Stimulated activated memory B cell treated with anti-CD40 and anti-IgM and Interleukin-4, amounts not matched to agents 10 μg/mL and 1 μg/mL and 100 μg/mL, for 72 hours (primary cell): ENCODE measurements at regions not wholly inside any gene's neighbourhood (a gene's known extent, or its start where the extent isn't known, plus 50 kb on each side); places are given as distances from the start of the nearest gene placed in this dataset.
"Not testable (repeated sequence)": the region's sequence is repeated elsewhere in the genome, so short reads cannot be mapped to it uniquely, and the experiment has no call there.

Experiments used
- ATAC-seq: fragments of 150-1000 bp; cut with Tn5 transposase; 2 replicates; pipeline ENCODE4 v1.10.0; 2021
- H3K27ac Mint-ChIP-seq: one replicate; pipeline ENCODE4 v1.8.0; 2022; ENCODE audit warnings: mild to moderate bottlenecking, mixed read lengths
- H3K27me3 Mint-ChIP-seq: one replicate; pipeline ENCODE4 v1.8.0; 2022; ENCODE audit warnings: mixed read lengths
- H3K36me3 Mint-ChIP-seq: one replicate; pipeline ENCODE4 v1.8.0; 2022; ENCODE audit warnings: mixed read lengths
- H3K4me1 Mint-ChIP-seq: one replicate; pipeline ENCODE4 v1.8.0; 2022; ENCODE audit warnings: mixed read lengths
- H3K4me3 Mint-ChIP-seq: one replicate; pipeline ENCODE4 v1.8.0; 2022; ENCODE audit warnings: mild to moderate bottlenecking, moderate library complexity, mixed read lengths
- H3K9me3 Mint-ChIP-seq: one replicate; pipeline ENCODE4 v1.8.0; 2022; ENCODE audit warnings: mixed read lengths

DNA sequence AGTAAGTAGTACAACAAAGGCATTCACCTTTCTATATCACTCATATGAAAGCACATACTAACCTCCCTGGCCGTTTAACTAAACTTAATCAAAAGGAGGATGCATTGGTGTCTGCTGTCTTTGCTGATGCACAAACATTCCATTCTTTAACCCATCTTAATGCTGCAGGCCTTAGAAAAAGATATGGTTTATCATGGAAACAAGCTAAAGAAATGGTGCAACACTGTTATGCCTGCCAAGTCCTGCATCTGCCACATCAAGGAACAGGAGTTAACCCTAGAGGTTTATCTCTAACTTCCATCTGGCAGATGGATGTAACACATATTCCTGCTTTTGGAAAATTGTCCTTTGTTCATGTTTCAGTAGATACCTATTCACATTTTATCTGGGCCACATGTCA, 296.5 kb upstream of the DKK2 start:
- H3K4me1 Mint-ChIP-seq, H3K27me3 Mint-ChIP-seq, H3K36me3 Mint-ChIP-seq, H3K4me3 Mint-ChIP-seq, H3K27ac Mint-ChIP-seq, ATAC-seq, H3K9me3 Mint-ChIP-seq: not testable (repeated sequence)

- ATAC-seq, result no peak
These were observed 294.8 kb upstream of the DKK2 start for GRCh38 chr4:107330916-107331315.

DNA sequence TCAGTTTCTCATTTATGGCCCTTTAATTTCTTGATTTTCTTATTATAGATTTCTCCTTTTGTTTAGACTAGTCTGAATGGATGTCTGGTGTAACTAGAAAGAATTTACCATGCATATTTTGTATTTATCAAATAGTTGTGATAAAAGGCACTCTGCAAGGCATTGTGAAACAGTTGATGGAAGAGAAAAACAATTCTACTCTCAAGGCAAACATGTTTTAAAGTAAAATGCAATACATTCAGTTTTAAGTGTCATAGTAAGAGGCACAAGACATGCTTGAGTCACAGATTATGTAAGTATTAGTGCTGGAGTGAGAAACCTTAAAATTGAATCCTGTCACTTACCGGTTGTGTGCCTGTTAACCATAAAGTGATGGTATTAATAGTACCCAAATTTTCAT, 283.3 kb upstream of the DKK2 start:
- Mint-ChIP-seq H3K9me3 (peaks cover 2% of the 10 kb centered on the region), H3K27ac (no peak overlapping the region), H3K36me3 (no peaks in the 10 kb centered on the region), H3K4me1 (no peaks in the 10 kb centered on the region), H3K27me3 (no peaks in the 10 kb centered on the region), H3K4me3 (no peak overlapping the region)
- ATAC-seq, result no peak

More at GRCh38 chr4:107330916-107331315, 294.8 kb upstream of the DKK2 start:
- no peaks in the 10 kb centered on the region for H3K27me3 Mint-ChIP-seq
- H3K4me1 Mint-ChIP-seq, result no peaks in the 10 kb centered on the region
- H3K27ac Mint-ChIP-seq, result no peak overlapping the region
- H3K36me3 Mint-ChIP-seq, result no peaks in the 10 kb centered on the region
- peaks cover 5% of the 10 kb centered on the region for H3K9me3 Mint-ChIP-seq
- H3K4me3 Mint-ChIP-seq, result no peak overlapping the region

GRCh38 chr4:107318078-107318477, 282.0 kb upstream of the DKK2 start:
- Mint-ChIP-seq H3K9me3 (peaks cover 2% of the 10 kb centered on the region), H3K4me3 (no peak overlapping the region), H3K4me1 (no peaks in the 10 kb centered on the region), H3K27ac (no peak overlapping the region), H3K27me3 (no peaks in the 10 kb centered on the region), H3K36me3 (no peaks in the 10 kb centered on the region)
- no peak for ATAC-seq

DNA sequence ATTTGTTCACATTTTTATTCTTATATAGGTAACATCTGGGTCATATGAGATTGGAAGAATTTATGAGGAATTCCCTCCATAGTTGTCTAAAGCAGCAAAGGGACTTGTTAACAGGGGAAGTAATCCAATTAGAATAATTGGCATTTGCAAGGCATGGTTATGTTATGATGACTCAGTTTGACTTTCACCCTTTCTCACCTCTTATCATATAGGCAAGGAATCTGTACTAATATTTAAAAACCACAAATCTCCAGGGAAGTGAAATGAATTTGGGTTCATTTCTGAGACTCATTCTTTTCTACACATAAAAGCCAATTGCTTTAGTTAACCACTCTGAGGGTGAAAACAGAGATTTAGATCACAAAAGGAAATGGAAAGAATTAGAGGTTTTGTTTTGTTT, 281.5 kb upstream of the DKK2 start:
- Mint-ChIP-seq H3K36me3 (no peaks in the 10 kb centered on the region), H3K27me3 (no peaks in the 10 kb centered on the region), H3K4me1 (no peaks in the 10 kb centered on the region), H3K9me3 (peaks cover 2% of the 10 kb centered on the region), H3K27ac (no peak overlapping the region), H3K4me3 (no peak overlapping the region)
- ATAC-seq, result no peak

- ATAC-seq, result no peak
- Mint-ChIP-seq H3K9me3 (peaks cover 1% of the 10 kb centered on the region), H3K4me3 (no peak overlapping the region), H3K4me1 (no peaks in the 10 kb centered on the region), H3K27me3 (no peaks in the 10 kb centered on the region), H3K36me3 (no peaks in the 10 kb centered on the region), H3K27ac (no peak overlapping the region)
These were observed 279.5 kb upstream of the DKK2 start for GRCh38 chr4:107315584-107315983.

DNA sequence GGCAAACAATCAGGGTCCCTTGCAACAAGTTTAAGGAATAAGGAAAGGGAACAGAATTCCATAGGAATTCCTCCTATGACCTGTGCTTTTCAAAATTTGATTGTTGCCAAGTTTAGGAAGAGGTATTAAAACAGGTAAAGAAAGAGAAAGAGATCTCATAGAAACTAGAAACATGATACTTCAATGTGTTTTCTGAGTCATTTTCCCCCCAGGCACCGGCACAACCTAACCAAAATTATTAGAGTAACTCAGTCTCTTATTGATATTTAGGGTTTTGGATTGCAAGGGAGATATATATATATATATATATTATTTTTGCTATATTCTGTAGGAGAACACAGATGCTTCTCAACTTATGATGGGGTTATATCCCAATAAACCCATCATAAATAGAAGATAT, 278.0 kb upstream of the DKK2 start:
- Mint-ChIP-seq H3K27ac (no peak overlapping the region), H3K4me1 (no peaks in the 10 kb centered on the region), H3K9me3 (peaks cover 2% of the 10 kb centered on the region), H3K36me3 (no peaks in the 10 kb centered on the region), H3K4me3 (no peak overlapping the region), H3K27me3 (no peaks in the 10 kb centered on the region)
- ATAC-seq, result no peak

DNA sequence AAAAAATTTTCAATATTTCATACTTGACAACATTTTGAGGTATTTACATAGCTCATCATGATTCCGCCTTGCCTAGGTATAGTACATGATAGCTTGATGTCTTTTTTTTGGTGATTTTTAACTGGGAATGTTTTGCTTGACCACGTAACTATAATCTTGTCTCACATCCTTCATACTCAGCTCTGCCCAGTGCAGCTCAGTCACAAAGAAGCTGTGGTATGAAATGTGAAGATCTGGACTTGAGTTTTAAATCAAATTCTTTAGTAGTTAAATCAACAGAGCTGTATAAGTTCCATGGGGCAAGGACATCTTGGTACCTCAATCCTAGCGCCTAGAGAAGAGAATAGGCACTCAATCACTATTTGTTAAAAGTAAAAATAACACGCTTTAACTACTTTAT, 276.3 kb upstream of the DKK2 start:
- Mint-ChIP-seq H3K27me3 (no peaks in the 10 kb centered on the region), H3K4me3 (no peak overlapping the region), H3K9me3 (peaks cover 2% of the 10 kb centered on the region), H3K36me3 (no peaks in the 10 kb centered on the region), H3K27ac (no peak overlapping the region), H3K4me1 (no peaks in the 10 kb centered on the region)
- ATAC-seq, result no peak

DNA sequence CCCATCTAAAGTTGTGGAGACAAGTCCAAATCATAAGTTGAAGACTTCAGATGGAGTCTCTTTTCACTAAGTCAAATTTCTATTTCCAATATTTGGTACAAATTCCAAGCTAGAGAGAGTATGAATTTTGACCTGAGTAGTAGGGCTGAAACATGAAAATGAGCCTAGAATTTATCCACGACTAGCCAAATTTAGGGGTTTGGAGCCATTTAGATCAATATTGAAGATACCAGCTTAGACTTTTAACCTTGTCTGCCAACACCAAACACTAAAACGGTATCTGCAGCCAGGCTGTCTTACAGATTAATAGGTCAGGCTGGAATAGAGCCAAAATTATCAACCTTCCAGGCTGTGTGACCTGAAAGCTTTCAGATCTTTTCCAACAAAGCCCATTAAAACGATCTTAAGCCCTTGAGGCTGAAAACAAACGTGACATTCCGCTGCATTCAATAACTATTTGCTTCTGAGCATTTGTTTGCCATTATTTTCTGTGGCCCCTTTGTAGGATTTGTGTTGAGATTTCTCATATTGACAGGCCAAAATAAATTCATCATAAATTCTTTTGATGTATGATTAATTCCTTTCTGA, 268.7 kb upstream of the DKK2 start:
- Mint-ChIP-seq H3K9me3 (no peaks in the 10 kb centered on the region), H3K27ac (no peak overlapping the region), H3K36me3 (no peaks in the 10 kb centered on the region)

GRCh38 chr4:107299646-107300045, 263.5 kb upstream of the DKK2 start:
- no peaks in the 10 kb centered on the region for H3K36me3 Mint-ChIP-seq

More for the DNA sequence above, 268.7 kb upstream of the DKK2 start:
- ATAC-seq, result no peak
- no peaks in the 10 kb centered on the region for H3K27me3 Mint-ChIP-seq
- no peak overlapping the region for H3K4me3 Mint-ChIP-seq
- no peaks in the 10 kb centered on the region for H3K4me1 Mint-ChIP-seq

DNA sequence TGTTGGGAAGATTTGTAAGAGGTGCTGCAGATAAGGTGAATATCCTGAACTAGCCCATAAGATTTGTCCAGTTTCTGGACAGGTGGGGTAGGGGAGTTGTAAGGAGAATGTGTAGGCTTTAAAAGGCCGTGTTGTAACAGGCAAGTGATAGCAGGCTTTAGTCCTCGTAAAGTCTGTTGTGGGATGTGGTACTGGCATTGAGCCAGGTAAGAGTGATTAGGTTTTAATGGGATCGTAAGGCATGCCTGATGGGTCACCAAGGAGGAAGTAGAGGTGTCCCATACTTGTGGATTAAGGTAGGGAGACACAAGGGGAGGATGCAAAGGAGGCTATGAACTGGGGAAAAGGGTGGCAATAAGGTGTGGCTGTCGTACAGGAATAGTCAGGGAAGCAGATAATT, 256.9 kb upstream of the DKK2 start:
- ATAC-seq, result no peak
- Mint-ChIP-seq H3K27me3 (no peaks in the 10 kb centered on the region), H3K9me3 (peaks cover 20% of the 10 kb centered on the region)

More at GRCh38 chr4:107299646-107300045, 263.5 kb upstream of the DKK2 start:
- ATAC-seq, result no peak
- Mint-ChIP-seq H3K27ac (no peak overlapping the region), H3K9me3 (peaks cover 8% of the 10 kb centered on the region), H3K4me1 (no peaks in the 10 kb centered on the region), H3K27me3 (no peaks in the 10 kb centered on the region), H3K4me3 (no peak overlapping the region)

GRCh38 chr4:107283587-107284559, 247.8 kb upstream of the DKK2 start:
- no peaks in the 10 kb centered on the region for H3K9me3 Mint-ChIP-seq
- no peaks in the 10 kb centered on the region for H3K36me3 Mint-ChIP-seq
- no peak for ATAC-seq
- no peaks in the 10 kb centered on the region for H3K27me3 Mint-ChIP-seq
- H3K4me1 Mint-ChIP-seq, result no peaks in the 10 kb centered on the region
- H3K27ac Mint-ChIP-seq, result no peak overlapping the region
- H3K4me3 Mint-ChIP-seq, result no peak overlapping the region

More for the DNA sequence above, 256.9 kb upstream of the DKK2 start:
- no peaks in the 10 kb centered on the region for H3K36me3 Mint-ChIP-seq
- H3K4me1 Mint-ChIP-seq, result no peaks in the 10 kb centered on the region
- no peak overlapping the region for H3K27ac Mint-ChIP-seq
- no peak overlapping the region for H3K4me3 Mint-ChIP-seq

GRCh38 chr4:107279733-107280132, 243.6 kb upstream of the DKK2 start:
- Mint-ChIP-seq H3K9me3 (no peaks in the 10 kb centered on the region), H3K4me3 (no peak overlapping the region)

GRCh38 chr4:107278791-107279483, 242.8 kb upstream of the DKK2 start:
- H3K4me1 Mint-ChIP-seq, result no peaks in the 10 kb centered on the region
- no peak for ATAC-seq
- no peaks in the 10 kb centered on the region for H3K36me3 Mint-ChIP-seq
- no peak overlapping the region for H3K4me3 Mint-ChIP-seq
- no peak overlapping the region for H3K27ac Mint-ChIP-seq
- no peaks in the 10 kb centered on the region for H3K27me3 Mint-ChIP-seq
- no peaks in the 10 kb centered on the region for H3K9me3 Mint-ChIP-seq

More at GRCh38 chr4:107279733-107280132, 243.6 kb upstream of the DKK2 start:
- no peak for ATAC-seq
- Mint-ChIP-seq H3K27me3 (no peaks in the 10 kb centered on the region), H3K27ac (no peak overlapping the region), H3K4me1 (no peaks in the 10 kb centered on the region), H3K36me3 (no peaks in the 10 kb centered on the region)

GRCh38 chr4:107276052-107276451, 239.9 kb upstream of the DKK2 start:
- no peak for ATAC-seq
- Mint-ChIP-seq H3K36me3 (no peaks in the 10 kb centered on the region), H3K4me3 (no peak overlapping the region), H3K9me3 (no peaks in the 10 kb centered on the region), H3K27me3 (no peaks in the 10 kb centered on the region), H3K4me1 (no peaks in the 10 kb centered on the region), H3K27ac (no peak overlapping the region)
